DND-41 (cell line): ENCODE measurements at regions not wholly inside any gene's neighbourhood (a gene's known extent, or its start where the extent isn't known, plus 50 kb on each side); places are given as distances from the start of the nearest gene placed in this dataset.

Experiments
- ATAC-seq: fragments of 200-7000 bp; cut with Tn5 transposase; 3 replicates; pipeline ENCODE4 v1.9.1; 2021; ENCODE audit warnings: low read depth; ENCODE audit not compliant: insufficient read depth
- DNase-seq: peaks from one replicate; pipeline ENCODE4 v3.0.0-alpha.2; 2020
- H2AFZ ChIP-seq: 2 replicates; pipeline ENCODE4 v1.6.0; 2012; ENCODE audit warnings: low read depth, low read length
- H3K27ac ChIP-seq: 2 replicates; pipeline ENCODE4 v1.5.1; 2012; ENCODE audit warnings: low read length, inconsistent platforms
- H3K27me3 ChIP-seq: fragments of 200-600 bp; sonication (generic); 2 replicates; pipeline ENCODE4 v1.6.0; 2012; ENCODE audit warnings: low read length, mild to moderate bottlenecking, inconsistent platforms; ENCODE audit not compliant: insufficient read depth, poor library complexity
- H3K36me3 ChIP-seq: 2 replicates; pipeline ENCODE4 v1.5.1; 2012; ENCODE audit warnings: low read length, inconsistent platforms; ENCODE audit not compliant: insufficient read depth
- H3K4me1 ChIP-seq: 2 replicates; pipeline ENCODE4 v1.5.1; 2012; ENCODE audit warnings: mild to moderate bottlenecking, low read length; ENCODE audit not compliant: insufficient read depth
- H3K4me2 ChIP-seq: 2 replicates; pipeline ENCODE4 v1.6.0; 2012; ENCODE audit warnings: mild to moderate bottlenecking, moderate library complexity, low read length, inconsistent platforms; ENCODE audit not compliant: insufficient read depth
- H3K4me3 ChIP-seq, 2 experiments: fragments of 200-600 bp in 1 of 2; shearing (Covaris generic) in 1 of 2; 2 replicates each; pipeline ENCODE4 v1.5.1; 2012 to 2016; ENCODE audit warnings: inconsistent platforms in 2 of 2, low read length in 2 of 2, mild to moderate bottlenecking in 2 of 2, low read depth in 1 of 2, moderate library complexity in 1 of 2
- H3K79me2 ChIP-seq: 2 replicates; pipeline ENCODE4 v1.6.0; 2012; ENCODE audit warnings: low read length, inconsistent platforms; ENCODE audit not compliant: insufficient read depth
- H3K9ac ChIP-seq: 2 replicates; pipeline ENCODE4 v1.6.0; 2012; ENCODE audit warnings: low read depth, mild to moderate bottlenecking, inconsistent platforms, low read length, moderate library complexity
- H3K9me3 ChIP-seq: 2 replicates; pipeline ENCODE4 v1.5.1; 2012; ENCODE audit warnings: low read length, moderate library complexity, mild to moderate bottlenecking, inconsistent platforms; ENCODE audit not compliant: insufficient read depth, severe bottlenecking
- H4K20me1 ChIP-seq: 2 replicates; pipeline ENCODE4 v1.6.0; 2012; ENCODE audit warnings: low read length; ENCODE audit not compliant: insufficient read depth
- CTCF ChIP-seq: IDR thresholded peaks from 2 replicates; pipeline ENCODE4 v1.5.1; 2012; ENCODE audit warnings: borderline replicate concordance, low read length, moderate library complexity, mild to moderate bottlenecking; ENCODE audit not compliant: poor library complexity, severe bottlenecking; ENCODE audit errors: extremely low read depth
- EZH2 ChIP-seq: IDR thresholded peaks from 3 replicates; pipeline ENCODE4 v1.6.1; 2012; ENCODE audit warnings: borderline replicate concordance, low read depth, mild to moderate bottlenecking, moderate library complexity, low read length, inconsistent platforms; ENCODE audit not compliant: severe bottlenecking

- no peak overlapping the region for H2AFZ ChIP-seq
- H3K27me3 ChIP-seq: no peaks in the 10 kb centered on the region
- no peaks in the 10 kb centered on the region for H3K36me3 ChIP-seq
- H3K79me2 ChIP-seq: no peaks in the 10 kb centered on the region
- H3K4me3 ChIP-seq: no peak overlapping the region
- no peak overlapping the region for H3K9ac ChIP-seq
- H3K4me2 ChIP-seq: no peak overlapping the region
- no peak overlapping the region for H3K27ac ChIP-seq
- H3K9me3 ChIP-seq: no peaks in the 10 kb centered on the region
- H4K20me1 ChIP-seq: no peaks in the 10 kb centered on the region
- TF ChIP-seq CTCF: no peak
- TF ChIP-seq EZH2: no peak
- H3K4me1 ChIP-seq: no peaks in the 10 kb centered on the region
- DNase-seq (no peak), ATAC-seq (no peak)
Measured at GRCh38 chr1:178625695-178626094, 99.3 kb upstream of the RALGPS2 start.

DNA sequence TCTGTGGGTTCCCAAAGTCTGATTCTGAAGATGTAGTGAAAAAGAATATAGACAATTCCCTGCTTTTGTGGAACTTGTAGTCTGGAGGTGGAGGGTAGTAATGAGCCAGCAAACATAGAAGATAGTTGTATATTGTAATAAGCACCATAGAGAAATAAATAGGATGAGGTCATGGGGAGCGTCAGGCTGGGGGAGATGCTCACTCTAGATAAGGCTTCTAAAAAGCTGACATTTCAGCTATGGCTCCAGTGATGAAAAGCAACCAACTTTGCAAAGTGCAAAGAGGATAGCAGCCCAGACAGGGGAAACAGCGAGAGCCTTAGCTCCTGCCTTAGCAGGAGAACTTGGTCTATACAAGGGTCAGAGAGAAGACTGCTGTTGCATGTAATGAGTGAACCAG, 98.0 kb upstream of the RALGPS2 start:
- H3K79me2 ChIP-seq: no peaks in the 10 kb centered on the region

DNA sequence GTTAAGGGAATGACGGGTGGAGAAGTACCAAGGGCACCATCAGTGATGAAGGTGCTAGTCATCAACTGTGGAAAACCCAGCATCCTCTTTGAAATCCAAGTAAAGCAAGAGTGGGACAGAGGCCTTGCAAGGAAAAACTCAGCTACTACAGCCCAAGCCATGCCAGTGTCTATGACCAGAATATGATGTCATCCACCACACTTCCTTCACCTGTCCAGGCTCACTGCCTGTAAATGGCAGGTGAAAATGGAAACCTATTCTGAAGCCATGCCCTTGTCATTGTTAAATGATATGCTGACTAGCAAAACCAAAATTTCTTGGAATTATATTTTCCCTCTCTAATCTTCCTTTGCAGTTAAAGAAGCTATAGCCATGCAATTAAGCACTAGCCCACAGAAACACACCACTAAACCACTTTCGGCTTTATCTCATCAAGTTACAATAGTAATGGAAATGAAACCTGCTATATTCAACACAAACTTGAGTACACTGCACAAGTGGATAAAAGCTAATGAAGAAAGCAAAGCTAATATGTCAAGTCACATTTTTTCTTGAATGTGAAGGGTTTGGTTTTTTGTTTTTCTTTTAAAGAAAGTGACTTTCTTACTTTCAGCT, 96.3 kb upstream of the RALGPS2 start:
- TF ChIP-seq CTCF (no peak), EZH2 (no peak)
- H3K4me3 ChIP-seq: no peak overlapping the region
- H2AFZ ChIP-seq: no peak overlapping the region
- ATAC-seq (no peak), DNase-seq (no peak)
- no peaks in the 10 kb centered on the region for H4K20me1 ChIP-seq
- no peaks in the 10 kb centered on the region for H3K4me1 ChIP-seq
- H3K4me2 ChIP-seq: no peak overlapping the region
- no peak overlapping the region for H3K9ac ChIP-seq
- H3K9me3 ChIP-seq: no peaks in the 10 kb centered on the region
- no peaks in the 10 kb centered on the region for H3K79me2 ChIP-seq
- H3K27ac ChIP-seq: no peak overlapping the region
- no peaks in the 10 kb centered on the region for H3K27me3 ChIP-seq
- H3K36me3 ChIP-seq: no peaks in the 10 kb centered on the region

More for the DNA sequence above, 98.0 kb upstream of the RALGPS2 start:
- H3K27me3 ChIP-seq: no peaks in the 10 kb centered on the region
- no peak overlapping the region for H3K4me3 ChIP-seq
- no peaks in the 10 kb centered on the region for H4K20me1 ChIP-seq
- TF ChIP-seq EZH2: no peak
- no peak for TF ChIP-seq CTCF
- H3K9me3 ChIP-seq: no peaks in the 10 kb centered on the region
- no peaks in the 10 kb centered on the region for H3K36me3 ChIP-seq
- H3K9ac ChIP-seq: no peak overlapping the region
- no peak overlapping the region for H2AFZ ChIP-seq
- no peak overlapping the region for H3K27ac ChIP-seq
- ATAC-seq: no peak
- no peak overlapping the region for H3K4me2 ChIP-seq
- no peak for DNase-seq
- H3K4me1 ChIP-seq: no peaks in the 10 kb centered on the region
